K562 (cell line): ENCODE measurements at regions not wholly inside any gene's neighbourhood (a gene's known extent, or its start where the extent isn't known, plus 50 kb on each side); places are given as distances from the start of the nearest gene placed in this dataset.

Source experiments
- ATAC-seq: fragments of 200-7000 bp; cut with Tn5 transposase; 3 replicates; pipeline ENCODE4 v1.9.1; 2020; ENCODE audit warnings: moderate library complexity
- BruUV-seq: library from RNA; stranded (reverse); fragments of 400-500 nt; replicated peaks from 2 replicates; lab custom pipeline; 2021; lab: Mats Ljungman, UMichigan
- CTCF ChIA-PET: fragments of 300-600 bp; formaldehyde crosslinking; extraction: SDS; loops from one replicate; lab custom pipeline; 2021; ENCODE audit warnings: low intra/inter-chr PET ratio; lab: Yijun Ruan, JAX
- POLR2A ChIA-PET: fragments of 300-600, 350-650 bp; sonication (Branson Sonifier 250); formaldehyde crosslinking; extraction: SDS; loops from one replicate; lab custom pipeline; 2021; ENCODE audit warnings: antibody characterized with exemption, inconsistent platforms; lab: Yijun Ruan, JAX
- DNase-seq, 4 experiments: peaks; one replicate each; pipeline versions ENCODE4 v3.0.0 to v3.0.0-alpha.2; 2011 to 2018; ENCODE audit warnings: low spot score in 3 of 4, mixed read lengths in 3 of 4; ENCODE audit errors: extremely low read depth in 1 of 4
- FAIRE-seq: peaks from 2 replicates; lab custom pipeline; 2011; peaks lifted over from hg19 to GRCh38; lab: Jason Lieb, UNC
- H2AFZ ChIP-seq: 2 replicates; pipeline ENCODE4 v1.6.0; 2011; ENCODE audit warnings: low read depth, low read length, control low read depth, inconsistent platforms
- H3K27ac ChIP-seq: fragments of 200-600 bp; 3 replicates; pipeline ENCODE4 v1.8.0; 2011; ENCODE audit warnings: low read depth, mild to moderate bottlenecking, control low read depth, inconsistent platforms, low read length, moderate library complexity, mixed read lengths; ENCODE audit errors: extremely low read depth
- H3K27me3 ChIP-seq, 2 experiments: fragments of 300-600 bp in 1 of 2; 2 replicates in 1 of 2; 3 replicates in 1 of 2; pipeline versions ENCODE4 v1.6.0 to v1.8.0; 2011; ENCODE audit warnings: inconsistent platforms in 2 of 2, low read length in 2 of 2, mild to moderate bottlenecking in 1 of 2, mixed read lengths in 1 of 2, moderate library complexity in 1 of 2; ENCODE audit not compliant: control insufficient read depth in 2 of 2, insufficient read depth in 2 of 2
- H3K36me3 ChIP-seq: fragments of 300-600 bp; 3 replicates; pipeline ENCODE4 v1.8.0; 2011; ENCODE audit warnings: mild to moderate bottlenecking, low read length, inconsistent platforms; ENCODE audit not compliant: control insufficient read depth, insufficient read depth
- H3K4me1 ChIP-seq, 2 experiments: fragments of 200-600 bp in 1 of 2; replicated peaks in 1 of 2; 2 replicates in 1 of 2; 3 replicates in 1 of 2; pipeline versions ENCODE4 v1.5.1 to v1.8.0; 2011; ENCODE audit warnings: inconsistent platforms in 2 of 2, low read length in 2 of 2, mild to moderate bottlenecking in 1 of 2, mixed read lengths in 1 of 2, moderate library complexity in 1 of 2; ENCODE audit not compliant: control insufficient read depth in 2 of 2, insufficient read depth in 2 of 2
- H3K4me2 ChIP-seq: 2 replicates; pipeline ENCODE4 v1.6.1; 2011; ENCODE audit warnings: low read length, control low read depth, inconsistent platforms, mixed read lengths; ENCODE audit not compliant: insufficient read depth
- H3K4me3 ChIP-seq: fragments of 200-600 bp; sonication (generic), shearing (Covaris generic); 2 replicates; pipeline ENCODE4 v1.5.1; 2016; ENCODE audit warnings: control low read depth, inconsistent platforms
- H3K79me2 ChIP-seq: fragments of 200-600 bp; 3 replicates; pipeline ENCODE4 v1.8.0; 2011; ENCODE audit warnings: low read length, inconsistent platforms; ENCODE audit not compliant: control insufficient read depth, insufficient read depth
- H3K9ac ChIP-seq, 2 experiments: 2 replicates each; pipeline versions ENCODE4 v1.6.0 to v1.6.1; 2011; ENCODE audit warnings: low read depth in 2 of 2, low read length in 2 of 2, control low read depth in 1 of 2, inconsistent platforms in 1 of 2, mild to moderate bottlenecking in 1 of 2, mixed read lengths in 1 of 2; ENCODE audit not compliant: insufficient read depth in 1 of 2
- H3K9me1 ChIP-seq: one replicate; pipeline ENCODE4 v1.6.0; 2011; ENCODE audit warnings: inconsistent platforms, mild to moderate bottlenecking, low read length, moderate library complexity; ENCODE audit not compliant: control insufficient read depth, insufficient read depth
- H3K9me3 ChIP-seq: replicated peaks from 2 replicates; pipeline ENCODE4 v1.5.1; 2011; ENCODE audit warnings: low read depth, low read length, inconsistent platforms; ENCODE audit not compliant: control insufficient read depth, insufficient read depth
- H4K20me1 ChIP-seq: replicated peaks from 2 replicates; pipeline ENCODE4 v1.6.1; 2011; ENCODE audit warnings: low read length, inconsistent platforms, mixed read lengths; ENCODE audit not compliant: control insufficient read depth, insufficient read depth
- ADNP ChIP-seq: fragments of 200-800 bp; sonication (Bioruptor generic); IDR thresholded peaks from 2 replicates; pipeline ENCODE4 v1.6.1; 2016; ENCODE audit warnings: missing genetic modification characterization, missing compliant biosample characterization
- CSDE1 ChIP-seq, 2 experiments: fragments of 450-650 bp; IDR thresholded peaks; 2 replicates each; pipeline ENCODE4 v1.6.1; 2016; ENCODE audit warnings: mild to moderate bottlenecking in 1 of 2
- MAFG ChIP-seq: fragments of 450-650 bp; conservative IDR thresholded peaks from 2 replicates; pipeline ENCODE4 v1.6.1; 2016; ENCODE audit warnings: missing genetic modification characterization, missing compliant biosample characterization
- PRMT5 ChIP-seq: sonication (generic); formaldehyde crosslinking; IDR thresholded peaks from 2 replicates; pipeline ENCODE4 v1.5.0; 2020; ENCODE audit warnings: missing genetic modification reagents
- RBM17 ChIP-seq: fragments of 200-400 bp; formaldehyde crosslinking; IDR thresholded peaks from 2 replicates; pipeline ENCODE4 v1.6.1; 2017; ENCODE audit warnings: low read depth, mild to moderate bottlenecking, low read length, borderline replicate concordance
- SIN3A ChIP-seq, 2 experiments: fragments of 150-350 bp in 1 of 2; IDR thresholded peaks; 2 replicates each; pipeline ENCODE4 v1.6.1; 2011 to 2016; ENCODE audit warnings: borderline replicate concordance in 2 of 2, low read depth in 2 of 2, low read length in 2 of 2, mild to moderate bottlenecking in 2 of 2, moderate library complexity in 2 of 2; ENCODE audit not compliant: control insufficient read depth in 1 of 2
- SMAD1 ChIP-seq: fragments of 150-350 bp; IDR thresholded peaks from 2 replicates; pipeline ENCODE4 v1.6.1; 2014; ENCODE audit warnings: low read length, low read depth; ENCODE audit not compliant: partially characterized antibody
- SMARCE1 ChIP-seq: fragments of 450-650 bp; IDR thresholded peaks from 2 replicates; pipeline ENCODE4 v1.7.1; 2016; ENCODE audit warnings: mild to moderate bottlenecking
- TRIM28 ChIP-seq: fragments of 450-650 bp; IDR thresholded peaks from 2 replicates; pipeline ENCODE4 v1.6.1; 2017
- ZFP30 ChIP-seq: fragments of 250-450 bp; sonication (Bioruptor Pico); IDR thresholded peaks from 2 replicates; pipeline ENCODE4 v1.8.0; 2022; ENCODE audit warnings: moderate library complexity, mild to moderate bottlenecking, inconsistent platforms, borderline replicate concordance
- ZKSCAN1 ChIP-seq: fragments of 150-350 bp; IDR thresholded peaks from 2 replicates; pipeline ENCODE4 v1.6.1; 2016; ENCODE audit warnings: low read depth, low read length
- ZNF347 ChIP-seq: fragments of 450-650 bp; formaldehyde crosslinking; IDR thresholded peaks from 2 replicates; pipeline ENCODE4 v1.4.0; 2020; ENCODE audit warnings: low read depth, mild to moderate bottlenecking, moderate library complexity
- WGBS: fragments of 100-300 bp; shearing (Covaris generic); methylation state at CpG from one replicate; pipeline ENCODE4 v1.1.6; 2016; ENCODE audit warnings: low coverage, mixed read lengths; ENCODE audit not compliant: insufficient coverage; ENCODE audit errors: missing lambda C conversion rate; 5-methylcytosine and 5-hydroxymethylcytosine counted together
- in situ Hi-C: fragments of 300-500 bp; cut with MboI; formaldehyde crosslinking; loops from 4 replicates; pipeline ENCODE4 v1.15.0; 2018; ENCODE audit warnings: inconsistent platforms, mixed read lengths
- intact Hi-C: fragments of 100-400 bp; cut with micrococcal nuclease; formaldehyde crosslinking; loops from 2 replicates; pipeline ENCODE4 v1.14.2; 2022
- TF ChIP-seq, protein P1 (sequence below): fragments of 250-450 bp; sonication (Bioruptor Pico); IDR thresholded peaks from 2 replicates; pipeline ENCODE4 v1.5.0; 2021
- TF ChIP-seq, protein P2 (sequence below): fragments of 250-450 bp; sonication (Bioruptor Pico); IDR thresholded peaks from 2 replicates; pipeline ENCODE4 v1.5.0; 2020; ENCODE audit warnings: mild to moderate bottlenecking

DNA sequence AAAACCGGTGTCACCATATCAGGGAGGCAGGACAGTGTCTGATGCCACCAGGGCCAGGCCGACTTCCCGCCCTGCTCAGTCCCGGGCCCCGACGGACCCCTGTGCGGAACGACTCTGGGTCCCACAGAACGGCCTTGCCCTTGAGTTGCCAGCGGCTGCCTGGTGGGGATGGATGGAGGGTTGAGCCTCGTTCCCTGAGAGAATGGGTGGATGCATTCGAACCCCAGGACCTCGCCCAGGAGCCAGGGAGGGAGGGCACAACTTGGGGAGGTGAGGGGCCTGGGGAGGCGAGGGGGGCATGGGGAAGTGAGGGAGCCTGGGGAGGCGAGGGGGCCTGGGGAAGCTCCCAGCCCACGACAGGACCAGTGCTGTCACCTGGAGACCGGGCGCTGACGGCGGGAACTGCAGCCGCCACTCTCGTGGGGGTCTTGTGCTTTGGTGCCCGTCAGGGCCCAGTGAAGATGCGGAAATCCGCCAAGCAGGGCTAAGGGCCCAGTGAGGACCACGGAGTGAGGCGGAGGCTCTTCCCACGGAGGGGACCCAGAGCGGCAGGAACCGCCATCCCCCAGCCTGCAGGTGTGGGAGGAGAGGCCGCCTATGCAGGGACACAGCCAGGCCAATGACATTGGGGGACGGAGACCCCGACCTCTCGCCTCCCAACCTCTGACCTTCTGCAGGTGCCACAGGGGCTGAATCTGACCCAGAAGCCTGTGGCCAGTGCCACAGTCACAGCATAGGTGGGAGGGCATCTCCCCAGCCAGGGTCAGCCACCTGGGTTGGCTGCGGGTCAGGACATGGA, 74.4 kb upstream of the GALNT9 start:
- Histone ChIP-seq H3K36me3 (no peaks in the 10 kb centered on the region), H3K4me1 (peaks cover 0 to 34% of the 10 kb centered on the region in 2 experiments; a peak in 2 of 5 replicates), H3K79me2 (no peaks in the 10 kb centered on the region), H3K27ac (no peak overlapping the region), H4K20me1 (peaks cover 5% of the 10 kb centered on the region; the same call in 1 of the 2 replicates), H3K9me3 (no peaks in the 10 kb centered on the region), H3K4me2 (no peak overlapping the region), H3K4me3 (no peak overlapping the region), H3K27me3 (peaks cover 30 to 82% of the 10 kb centered on the region in 2 experiments; a peak in 4 of 5 replicates), H3K9ac (no peak overlapping the region), H2AFZ (no peak overlapping the region), H3K9me1 (no peaks in the 10 kb centered on the region)
- in situ Hi-C loops, result no loop called here
- ATAC-seq, result no peak
- no peak for FAIRE-seq
- WGBS, result 3% methylated on average over 26 of the region's 35 CpGs
- intact Hi-C loops, result no loop called here
- TF ChIP-seq, protein P1, sequence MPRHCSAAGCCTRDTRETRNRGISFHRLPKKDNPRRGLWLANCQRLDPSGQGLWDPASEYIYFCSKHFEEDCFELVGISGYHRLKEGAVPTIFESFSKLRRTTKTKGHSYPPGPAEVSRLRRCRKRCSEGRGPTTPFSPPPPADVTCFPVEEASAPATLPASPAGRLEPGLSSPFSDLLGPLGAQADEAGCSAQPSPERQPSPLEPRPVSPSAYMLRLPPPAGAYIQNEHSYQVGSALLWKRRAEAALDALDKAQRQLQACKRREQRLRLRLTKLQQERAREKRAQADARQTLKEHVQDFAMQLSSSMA (CRISPR knock-in tag), result no peak
- TF ChIP-seq ADNP (no peak), SIN3A (IDR thresholded peaks at IDR 0.05; ENCODE audit: borderline replicate concordance in 2 of 2, control insufficient read depth in 1 of 2, low read depth in 2 of 2, low read length in 2 of 2) (no peak), MAFG (no peak), ZNF347 (no peak), SMAD1 (no peak), ZFP30 (CRISPR knock-in tag) (no peak), ZKSCAN1 (no peak), CSDE1 (IDR thresholded peaks at IDR 0.05) (no peak), TRIM28 (no peak), PRMT5 (no peak), RBM17 (no peak), SMARCE1 (no peak)
- TF ChIP-seq, protein P2, sequence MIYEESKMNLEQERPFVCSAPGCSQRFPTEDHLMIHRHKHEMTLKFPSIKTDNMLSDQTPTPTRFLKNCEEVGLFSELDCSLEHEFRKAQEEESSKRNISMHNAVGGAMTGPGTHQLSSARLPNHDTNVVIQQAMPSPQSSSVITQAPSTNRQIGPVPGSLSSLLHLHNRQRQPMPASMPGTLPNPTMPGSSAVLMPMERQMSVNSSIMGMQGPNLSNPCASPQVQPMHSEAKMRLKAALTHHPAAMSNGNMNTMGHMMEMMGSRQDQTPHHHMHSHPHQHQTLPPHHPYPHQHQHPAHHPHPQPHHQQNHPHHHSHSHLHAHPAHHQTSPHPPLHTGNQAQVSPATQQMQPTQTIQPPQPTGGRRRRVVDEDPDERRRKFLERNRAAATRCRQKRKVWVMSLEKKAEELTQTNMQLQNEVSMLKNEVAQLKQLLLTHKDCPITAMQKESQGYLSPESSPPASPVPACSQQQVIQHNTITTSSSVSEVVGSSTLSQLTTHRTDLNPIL (CRISPR knock-in tag), result no peak
- POLR2A ChIA-PET, result no interaction called here
- no TSS peak for BruUV-seq
- no peak for DNase-seq
- CTCF ChIA-PET, result no interaction called here
